ENCODE measurements at regions not wholly inside any gene's neighbourhood (a gene's known extent, or its start where the extent isn't known, plus 50 kb on each side); places are given as distances from the start of the nearest gene placed in this dataset.

GRCh38 chr6:137950581-137950980, 83.5 kb downstream of the TNFAIP3 start:
- no peak for TF ChIP-seq CTCF (optimal IDR thresholded peaks at IDR 0.05 in 1 of 3, IDR thresholded peaks at IDR 0.05 in 1 of 3, conservative IDR thresholded peaks at IDR 0.05 in 1 of 3; ENCODE audit: extremely low read depth in 1 of 3, insufficient read depth in 2 of 3, low read length in 3 of 3)
- TF ChIP-seq EZH2 (IDR thresholded peaks at IDR 0.05; ENCODE audit: low read length), result no peak
